H9 (cell line): ENCODE measurements at regions not wholly inside any gene's neighbourhood (a gene's known extent, or its start where the extent isn't known, plus 50 kb on each side); places are given as distances from the start of the nearest gene placed in this dataset.

ENCODE experiments used
- DNase-seq: peaks from one replicate; pipeline ENCODE4 v3.0.0-alpha.2; 2017
- H2AFZ ChIP-seq: one replicate; pipeline ENCODE4 v1.6.1; 2013; ENCODE audit warnings: mild to moderate bottlenecking, low read length, control low read depth, moderate library complexity
- H2AK5ac ChIP-seq: 2 replicates; pipeline ENCODE4 v1.6.1; 2013; ENCODE audit warnings: low read length, control low read depth, mixed read lengths; ENCODE audit not compliant: insufficient read length
- H2BK120ac ChIP-seq: one replicate; pipeline ENCODE4 v1.6.1; 2013; ENCODE audit warnings: low read depth, mild to moderate bottlenecking, low read length, control low read depth, inconsistent platforms; ENCODE audit not compliant: poor library complexity, severe bottlenecking
- H2BK12ac ChIP-seq: 2 replicates; pipeline ENCODE4 v1.6.1; 2013; ENCODE audit warnings: low read length, control low read depth, mixed read lengths, low read depth; ENCODE audit not compliant: insufficient read length
- H2BK15ac ChIP-seq: 2 replicates; pipeline ENCODE4 v1.6.1; 2013; ENCODE audit warnings: low read depth, low read length, control low read depth
- H2BK20ac ChIP-seq: one replicate; pipeline ENCODE4 v1.6.1; 2013; ENCODE audit warnings: low read depth, mild to moderate bottlenecking, low read length, control low read depth, inconsistent platforms; ENCODE audit not compliant: poor library complexity, severe bottlenecking
- H2BK5ac ChIP-seq: 2 replicates; pipeline ENCODE4 v1.6.1; 2013; ENCODE audit warnings: low read length, control low read depth, mixed read lengths; ENCODE audit not compliant: insufficient read length
- H3K14ac ChIP-seq: 2 replicates; pipeline ENCODE4 v1.6.1; 2013; ENCODE audit warnings: low read length, control low read depth; ENCODE audit not compliant: insufficient read depth
- H3K18ac ChIP-seq: 2 replicates; pipeline ENCODE4 v1.6.1; 2013; ENCODE audit warnings: low read depth, mild to moderate bottlenecking, mixed read lengths, low read length, control low read depth; ENCODE audit not compliant: insufficient read length
- H3K23ac ChIP-seq: 2 replicates; pipeline ENCODE4 v1.6.1; 2013; ENCODE audit warnings: low read length, control low read depth, mixed read lengths, low read depth; ENCODE audit not compliant: insufficient read length
- H3K23me2 ChIP-seq: 2 replicates; pipeline ENCODE4 v1.6.1; 2013; ENCODE audit warnings: low read depth, mild to moderate bottlenecking, mixed read lengths, low read length, control low read depth; ENCODE audit not compliant: insufficient read length, poor library complexity, severe bottlenecking
- H3K27ac ChIP-seq: 2 replicates; pipeline ENCODE4 v1.5.1; 2013; ENCODE audit warnings: low read length, control low read depth, mixed read lengths, low read depth; ENCODE audit not compliant: insufficient read length
- H3K27me3 ChIP-seq: 2 replicates; pipeline ENCODE4 v1.6.1; 2013; ENCODE audit warnings: low read length, control low read depth, inconsistent platforms; ENCODE audit not compliant: insufficient read depth
- H3K4ac ChIP-seq: 2 replicates; pipeline ENCODE4 v1.6.1; 2013; ENCODE audit warnings: low read depth, mild to moderate bottlenecking, control low read depth, inconsistent platforms, low read length, moderate library complexity
- H3K4me1 ChIP-seq: 2 replicates; pipeline ENCODE4 v1.6.1; 2013; ENCODE audit warnings: low read length, control low read depth, inconsistent platforms; ENCODE audit not compliant: insufficient read depth
- H3K4me2 ChIP-seq: 2 replicates; pipeline ENCODE4 v1.6.1; 2013; ENCODE audit warnings: low read length, control low read depth, mixed read lengths; ENCODE audit not compliant: insufficient read length, insufficient read depth
- H3K56ac ChIP-seq: 2 replicates; pipeline ENCODE4 v1.6.1; 2013; ENCODE audit warnings: low read depth, mild to moderate bottlenecking, mixed read lengths, low read length, control low read depth; ENCODE audit not compliant: insufficient read length
- H3K79me1 ChIP-seq: 2 replicates; pipeline ENCODE4 v1.6.1; 2013; ENCODE audit warnings: low read depth, mild to moderate bottlenecking, moderate library complexity, low read length, control low read depth, inconsistent platforms; ENCODE audit not compliant: insufficient read depth, poor library complexity, severe bottlenecking
- H3K79me2 ChIP-seq: 2 replicates; pipeline ENCODE4 v1.6.1; 2013; ENCODE audit warnings: low read length, control low read depth, inconsistent platforms; ENCODE audit not compliant: insufficient read depth
- H3K9ac ChIP-seq: 2 replicates; pipeline ENCODE4 v1.6.1; 2013; ENCODE audit warnings: low read length, control low read depth, mixed read lengths; ENCODE audit not compliant: insufficient read length; ENCODE audit errors: extremely low read depth
- H3K9me3 ChIP-seq: one replicate; pipeline ENCODE4 v1.6.1; 2013; ENCODE audit warnings: low read depth, low read length, inconsistent platforms; ENCODE audit not compliant: control insufficient read depth
- H3T11ph ChIP-seq: one replicate; pipeline ENCODE4 v1.6.1; 2013; ENCODE audit warnings: mild to moderate bottlenecking, low read length, control low read depth, inconsistent platforms
- H4K20me1 ChIP-seq: one replicate; pipeline ENCODE4 v1.6.1; 2013; ENCODE audit not compliant: control insufficient read depth, insufficient read length, insufficient read depth
- H4K5ac ChIP-seq: 2 replicates; pipeline ENCODE4 v1.6.1; 2013; ENCODE audit warnings: low read depth, mild to moderate bottlenecking, mixed read lengths, low read length, control low read depth; ENCODE audit not compliant: insufficient read length
- H4K8ac ChIP-seq: replicated peaks from 2 replicates; pipeline ENCODE4 v1.6.1; 2013; ENCODE audit warnings: low read length, control low read depth, mixed read lengths, low read depth; ENCODE audit not compliant: insufficient read length
- H4K91ac ChIP-seq: 2 replicates; pipeline ENCODE4 v1.6.1; 2013; ENCODE audit warnings: low read depth, mild to moderate bottlenecking, moderate library complexity, mixed read lengths, low read length, control low read depth; ENCODE audit not compliant: insufficient read length
- H3K27ac Mint-ChIP-seq, 3 experiments: 2 replicates in 2 of 3; 3 replicates in 1 of 3; pipeline ENCODE4 v1.8.0; 2020 to 2021; ENCODE audit warnings: mixed read lengths in 3 of 3, mild to moderate bottlenecking in 1 of 3, moderate library complexity in 1 of 3
- H3K27me3 Mint-ChIP-seq: 2 replicates; pipeline ENCODE4 v1.8.0; 2021; ENCODE audit warnings: low read depth, mild to moderate bottlenecking, moderate library complexity, mixed read lengths
- H3K36me3 Mint-ChIP-seq, 3 experiments: 2 replicates in 2 of 3; 3 replicates in 1 of 3; pipeline ENCODE4 v1.8.0; 2020 to 2021; ENCODE audit warnings: low read depth in 3 of 3, mixed read lengths in 3 of 3; ENCODE audit not compliant: insufficient read depth in 1 of 3
- H3K4me1 Mint-ChIP-seq, 2 experiments: 2 replicates each; pipeline ENCODE4 v1.8.0; 2020; ENCODE audit warnings: mixed read lengths in 2 of 2
- H3K4me3 Mint-ChIP-seq, 2 experiments: 2 replicates in 1 of 2; 3 replicates in 1 of 2; pipeline ENCODE4 v1.8.0; 2020 to 2021; ENCODE audit warnings: mild to moderate bottlenecking in 2 of 2, mixed read lengths in 2 of 2, moderate library complexity in 1 of 2
- H3K9me3 Mint-ChIP-seq, 2 experiments: 2 replicates in 1 of 2; 3 replicates in 1 of 2; pipeline ENCODE4 v1.8.0; 2020; ENCODE audit warnings: mild to moderate bottlenecking in 2 of 2, mixed read lengths in 2 of 2, moderate library complexity in 1 of 2
- CTCF ChIP-seq: fragments of 200-600 bp; sonication (generic); conservative IDR thresholded peaks from 3 replicates; pipeline ENCODE4 v1.8.0; 2021; ENCODE audit warnings: antibody characterized with exemption, mild to moderate bottlenecking
- WGBS: extraction: QIAGEN DNeasy Blood & Tissue Kit; methylation state at CpG from one replicate; pipeline ENCODE4 v1.1.7; 2013; ENCODE audit warnings: missing lambda C conversion rate, low lambda C conversion rate, mixed read lengths; ENCODE audit not compliant: insufficient read length; ENCODE audit errors: extremely low coverage; 5-methylcytosine and 5-hydroxymethylcytosine counted together

DNA sequence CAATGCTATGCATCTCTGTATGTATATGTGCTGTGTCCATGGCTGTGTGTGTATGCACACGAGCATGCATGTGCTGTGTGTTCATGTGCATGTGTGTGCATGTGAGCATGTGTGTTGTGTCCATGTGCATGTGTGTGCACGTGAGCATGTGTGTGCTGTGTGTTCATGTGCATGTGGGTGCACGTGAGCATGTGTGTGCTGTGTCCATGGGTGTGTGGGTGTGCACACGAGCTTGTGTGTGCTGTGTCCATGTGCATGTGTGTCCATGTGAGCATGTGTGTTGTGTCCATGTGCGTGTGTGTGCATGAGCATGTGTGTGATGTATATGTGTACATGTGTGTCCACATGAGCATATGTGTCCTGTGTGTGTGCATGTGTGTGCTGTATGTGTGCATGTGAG is 414.4 kb upstream of the SALL3 start:
- no peak for TF ChIP-seq CTCF
- no peak overlapping the region for H2AK5ac ChIP-seq
- no peaks in the 10 kb centered on the region for H3K79me2 ChIP-seq

More for the DNA sequence above, 414.4 kb upstream of the SALL3 start:
- Histone ChIP-seq H3K18ac (no peak overlapping the region), H3K27me3 (no peaks in the 10 kb centered on the region), H3K9me3 (no peaks in the 10 kb centered on the region), H3K4me1 (no peaks in the 10 kb centered on the region), H3K4ac (no peak overlapping the region), H3K23me2 (no peaks in the 10 kb centered on the region), H3K56ac (no peak overlapping the region), H3K79me1 (no peaks in the 10 kb centered on the region), H3K14ac (no peak overlapping the region), H4K20me1 (no peaks in the 10 kb centered on the region), H2BK15ac (no peak overlapping the region), H4K91ac (no peak overlapping the region), H2BK20ac (no peak overlapping the region), H2BK120ac (no peak overlapping the region), H2BK5ac (no peak overlapping the region), H4K8ac (no peak overlapping the region), H2AFZ (no peak overlapping the region), H3T11ph (no peak overlapping the region), H3K27ac (no peak overlapping the region), H2BK12ac (no peak overlapping the region), H3K4me2 (no peak overlapping the region), H3K23ac (no peak overlapping the region), H4K5ac (no peak overlapping the region), H3K9ac (no peak overlapping the region)
- Mint-ChIP-seq H3K4me1 (peaks cover 2 to 11% of the 10 kb centered on the region in 2 experiments; a peak in 2 of 4 replicates), H3K27ac (no peak overlapping the region), H3K4me3 (no peak overlapping the region), H3K36me3 (peaks cover 4 to 11% (median 9%) of the 10 kb centered on the region in 3 experiments; a peak in 5 of 7 replicates), H3K27me3 (no peaks in the 10 kb centered on the region), H3K9me3 (peaks cover 19 to 20% of the 10 kb centered on the region in 2 experiments)
- DNase-seq: no peak
- WGBS: no CpG with 5 or more reads among the region's 5 CpGs
